Muscle layer of duodenum (tissue), 2 donors: ENCODE measurements at regions not wholly inside any gene's neighbourhood (a gene's known extent, or its start where the extent isn't known, plus 50 kb on each side); places are given as distances from the start of the nearest gene placed in this dataset.

Experiments used
- H3K27ac ChIP-seq: one replicate; pipeline ENCODE4 v1.7.0; 2013; ENCODE audit warnings: mild to moderate bottlenecking, low read length
- H3K27me3 ChIP-seq: one replicate; pipeline ENCODE4 v1.7.0; 2013; ENCODE audit warnings: low read depth, mild to moderate bottlenecking, control low read depth, low read length
- H3K36me3 ChIP-seq, 2 donors: one replicate each; pipeline ENCODE4 v1.7.0; 2013; ENCODE audit warnings: low read length in 2 of 2, control low read depth in 1 of 2, mild to moderate bottlenecking in 1 of 2; ENCODE audit not compliant: insufficient read depth in 2 of 2, control insufficient read depth in 1 of 2
- H3K4me1 ChIP-seq, 2 donors: one replicate each; pipeline ENCODE4 v1.7.0; 2013; ENCODE audit warnings: low read length in 2 of 2, mild to moderate bottlenecking in 2 of 2, control low read depth in 1 of 2, moderate library complexity in 1 of 2; ENCODE audit not compliant: insufficient read depth in 2 of 2, control insufficient read depth in 1 of 2
- H3K4me3 ChIP-seq, 2 donors: one replicate each; pipeline ENCODE4 v1.7.0; 2013; ENCODE audit warnings: low read length in 2 of 2, low read depth in 1 of 2, mild to moderate bottlenecking in 1 of 2
- H3K9me3 ChIP-seq, 2 donors: one replicate each; pipeline ENCODE4 v1.7.0; 2013; ENCODE audit warnings: low read length in 2 of 2, control low read depth in 1 of 2, mild to moderate bottlenecking in 1 of 2; ENCODE audit not compliant: control insufficient read depth in 1 of 2
- donor health status: healthy.

- Histone ChIP-seq H3K9me3 (no peaks in the 10 kb centered on the region), H3K4me1 (peaks cover 8 to 14% of the 10 kb centered on the region in 2 donors), H3K36me3 (no peaks in the 10 kb centered on the region), H3K27ac (no peak overlapping the region), H3K4me3 (no peak overlapping the region), H3K27me3 (no peaks in the 10 kb centered on the region)
Measured at GRCh38 chr11:115926601-115927000, 422.4 kb upstream of the CADM1 start.

DNA sequence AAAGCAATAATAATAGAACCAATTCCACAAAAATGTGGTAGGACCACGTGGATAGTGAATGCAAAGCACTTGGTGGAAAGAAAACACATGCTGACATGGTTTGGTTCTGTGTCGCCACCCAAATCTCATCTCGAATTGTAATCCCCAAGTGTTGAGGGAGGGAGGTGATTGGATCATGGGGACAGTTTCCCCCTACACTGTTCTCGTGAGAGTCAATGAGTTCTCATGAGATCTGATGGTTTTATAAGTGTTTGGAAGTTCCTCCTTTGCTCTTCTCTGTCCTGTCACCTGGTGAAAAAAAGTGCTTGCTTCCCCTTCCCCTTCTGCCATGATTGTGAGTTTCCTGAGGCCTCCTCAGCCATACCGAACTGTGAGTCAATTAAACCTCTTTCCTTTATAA, 421.9 kb upstream of the CADM1 start:
- no peak overlapping the region for H3K4me3 ChIP-seq
- H3K27me3 ChIP-seq, result no peaks in the 10 kb centered on the region
- peaks cover 8 to 14% of the 10 kb centered on the region in 2 donors for H3K4me1 ChIP-seq
- H3K9me3 ChIP-seq, result no peaks in the 10 kb centered on the region
- H3K27ac ChIP-seq, result no peak overlapping the region
- H3K36me3 ChIP-seq, result no peaks in the 10 kb centered on the region

DNA sequence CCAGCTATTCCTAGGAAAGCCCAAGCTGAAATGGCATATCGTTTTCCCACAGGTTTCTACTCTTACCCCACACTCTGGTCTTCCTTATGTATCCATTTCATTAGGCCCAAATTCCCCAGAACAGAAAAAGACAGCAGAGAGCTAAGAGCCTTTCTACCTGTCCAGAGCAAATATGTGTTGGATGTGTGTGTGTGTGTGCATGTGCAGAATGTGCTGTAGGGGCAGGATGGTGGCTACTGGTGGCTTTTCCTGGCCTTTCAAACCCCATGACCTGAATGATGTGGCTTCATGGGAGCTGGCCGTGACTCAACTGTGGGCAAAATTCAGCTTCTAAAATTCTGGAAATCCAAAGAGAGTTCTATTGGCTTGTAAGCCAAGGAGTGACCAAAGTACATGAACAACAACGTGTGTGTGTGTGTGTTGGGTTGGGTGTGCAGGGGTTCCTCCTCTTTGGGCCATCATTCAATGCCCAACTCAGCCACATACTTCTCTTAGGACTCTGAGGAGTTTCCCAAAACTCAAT, 421.4 kb upstream of the CADM1 start:
- H3K9me3 ChIP-seq, result no peaks in the 10 kb centered on the region
- H3K27me3 ChIP-seq, result no peaks in the 10 kb centered on the region
- H3K27ac ChIP-seq, result no peak overlapping the region
- peaks cover 5 to 9% of the 10 kb centered on the region in 2 donors for H3K4me1 ChIP-seq
- H3K36me3 ChIP-seq, result no peaks in the 10 kb centered on the region
- no peak overlapping the region for H3K4me3 ChIP-seq

- no peak overlapping the region for H3K4me3 ChIP-seq
- no peaks in the 10 kb centered on the region for H3K9me3 ChIP-seq
- no peaks in the 10 kb centered on the region for H3K27me3 ChIP-seq
- no peaks in the 10 kb centered on the region for H3K36me3 ChIP-seq
- H3K4me1 ChIP-seq, result peaks cover 0 to 2% of the 10 kb centered on the region in 2 donors
- no peak overlapping the region for H3K27ac ChIP-seq
Measured at GRCh38 chr11:115924744-115925567, 420.7 kb upstream of the CADM1 start.

- Histone ChIP-seq H3K4me1 (no peaks in the 10 kb centered on the region), H3K27me3 (no peaks in the 10 kb centered on the region), H3K27ac (no peak overlapping the region), H3K36me3 (no peaks in the 10 kb centered on the region), H3K9me3 (no peaks in the 10 kb centered on the region), H3K4me3 (no peak overlapping the region)
Measured at GRCh38 chr11:115922876-115923275, 418.7 kb upstream of the CADM1 start.

DNA sequence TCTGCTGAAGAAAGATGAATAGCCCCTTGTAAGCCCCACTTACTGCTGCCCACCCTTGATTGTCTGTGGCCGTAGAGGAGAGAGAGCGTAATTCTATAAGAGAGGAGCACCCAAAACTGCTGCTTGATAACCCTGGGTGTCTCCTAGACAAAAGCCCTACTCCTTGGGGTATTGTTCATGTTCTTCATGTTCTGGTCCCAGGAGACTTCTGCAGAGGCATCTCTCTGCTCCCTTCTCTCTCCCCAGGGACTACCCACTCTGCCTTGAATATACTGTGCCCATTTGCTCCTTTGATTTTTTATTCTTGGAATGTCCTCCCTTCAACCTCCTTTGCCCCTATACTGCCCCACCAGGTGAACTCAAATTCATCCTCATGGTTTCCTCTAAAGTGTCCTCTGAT, 417.8 kb upstream of the CADM1 start:
- Histone ChIP-seq H3K27me3 (no peaks in the 10 kb centered on the region), H3K4me3 (no peak overlapping the region), H3K27ac (no peak overlapping the region), H3K4me1 (no peaks in the 10 kb centered on the region), H3K9me3 (no peaks in the 10 kb centered on the region), H3K36me3 (no peaks in the 10 kb centered on the region)

DNA sequence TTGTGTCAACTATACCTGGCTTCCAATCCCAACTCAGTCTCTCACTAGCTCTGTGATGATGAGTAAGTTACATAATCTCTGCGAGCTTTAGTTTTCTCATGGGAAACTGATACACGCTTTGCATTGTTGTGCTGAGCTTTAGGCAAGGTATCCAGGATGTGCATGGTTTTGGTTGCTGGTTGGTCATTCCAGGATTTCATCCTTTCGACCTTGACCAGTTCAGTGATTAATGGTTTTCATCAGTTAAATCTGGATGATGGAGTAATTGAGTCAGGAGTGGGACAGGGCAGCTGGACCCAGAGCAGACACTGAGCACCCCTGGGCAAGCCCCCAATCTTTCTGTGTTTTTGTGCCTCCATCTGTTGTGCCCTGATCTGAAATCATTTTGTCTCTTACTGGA, 417.3 kb upstream of the CADM1 start:
- Histone ChIP-seq H3K27ac (no peak overlapping the region), H3K27me3 (no peaks in the 10 kb centered on the region), H3K4me1 (no peaks in the 10 kb centered on the region), H3K4me3 (no peak overlapping the region), H3K36me3 (no peaks in the 10 kb centered on the region), H3K9me3 (no peaks in the 10 kb centered on the region)

- H3K9me3 ChIP-seq, result no peaks in the 10 kb centered on the region
- H3K36me3 ChIP-seq, result no peaks in the 10 kb centered on the region
- H3K4me1 ChIP-seq, result no peaks in the 10 kb centered on the region
- H3K4me3 ChIP-seq, result no peak overlapping the region
- H3K27me3 ChIP-seq, result no peaks in the 10 kb centered on the region
- H3K27ac ChIP-seq, result no peak overlapping the region
Measured at GRCh38 chr11:115920841-115921480, 416.7 kb upstream of the CADM1 start.

- Histone ChIP-seq H3K4me3 (no peak overlapping the region), H3K36me3 (no peaks in the 10 kb centered on the region), H3K27ac (no peak overlapping the region), H3K9me3 (no peaks in the 10 kb centered on the region), H3K27me3 (no peaks in the 10 kb centered on the region), H3K4me1 (no peaks in the 10 kb centered on the region)
Measured at GRCh38 chr11:115920092-115920461, 415.9 kb upstream of the CADM1 start.

DNA sequence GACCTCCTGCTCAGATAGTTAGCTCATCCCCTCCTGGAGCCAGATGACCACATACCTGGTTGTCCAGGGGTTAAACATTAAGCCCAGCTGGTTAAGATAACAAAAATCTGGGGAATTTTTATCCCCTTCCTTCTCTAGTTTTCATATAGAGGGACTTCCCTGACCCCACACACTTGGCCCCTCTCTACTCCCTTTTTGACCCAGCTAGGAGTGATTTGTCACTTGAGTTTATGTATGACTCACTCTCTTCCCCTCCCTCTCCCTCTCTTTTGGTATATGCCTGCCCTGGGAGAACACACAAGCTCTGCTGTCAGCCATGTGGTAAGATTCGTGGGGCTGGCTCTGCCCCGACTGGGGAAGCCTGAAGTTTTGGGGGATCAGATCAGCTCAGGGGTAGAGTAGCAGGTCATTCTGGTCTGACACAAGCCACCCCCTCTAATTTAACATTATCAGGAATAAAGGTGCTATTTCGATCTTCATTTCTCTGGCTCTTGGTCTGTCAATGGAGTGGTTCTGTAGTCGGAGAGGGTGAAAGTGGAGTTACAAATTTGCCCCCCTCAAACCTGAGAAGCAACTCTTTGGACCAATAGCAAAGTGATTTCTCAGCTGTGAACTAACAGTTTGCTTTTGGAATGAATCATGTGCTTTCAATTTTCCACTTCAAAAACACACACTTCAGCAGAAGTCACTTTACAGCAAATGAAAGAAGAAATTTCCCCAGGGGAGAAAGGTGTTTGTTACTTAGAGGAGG, 415.3 kb upstream of the CADM1 start:
- no peaks in the 10 kb centered on the region for H3K36me3 ChIP-seq
- H3K27me3 ChIP-seq, result no peaks in the 10 kb centered on the region
- H3K4me3 ChIP-seq, result no peak overlapping the region
- no peaks in the 10 kb centered on the region for H3K9me3 ChIP-seq
- H3K27ac ChIP-seq, result no peak overlapping the region
- H3K4me1 ChIP-seq, result no peaks in the 10 kb centered on the region

GRCh38 chr11:115918576-115918975, 414.4 kb upstream of the CADM1 start:
- Histone ChIP-seq H3K4me1 (no peaks in the 10 kb centered on the region), H3K27me3 (no peaks in the 10 kb centered on the region), H3K27ac (no peak overlapping the region), H3K4me3 (no peak overlapping the region), H3K36me3 (no peaks in the 10 kb centered on the region), H3K9me3 (no peaks in the 10 kb centered on the region)
